ENCODE measurements at regions not wholly inside any gene's neighbourhood (a gene's known extent, or its start where the extent isn't known, plus 50 kb on each side); places are given as distances from the start of the nearest gene placed in this dataset.

GRCh38 chr2:192828947-192829346, 634.2 kb upstream of the TMEFF2 start:
- TF ChIP-seq CTCF (IDR thresholded peaks at IDR 0.05) (no peak), POLR2A (IDR thresholded peaks at IDR 0.05) (no peak)
